Ishikawa (cell line): ENCODE measurements at regions not wholly inside any gene's neighbourhood (a gene's known extent, or its start where the extent isn't known, plus 50 kb on each side); places are given as distances from the start of the nearest gene placed in this dataset.

Experiments
- CREB1 ChIP-seq: IDR thresholded peaks from 2 replicates; pipeline ENCODE4 v1.6.1; 2012; ENCODE audit warnings: low read depth
- EGR1 ChIP-seq: IDR thresholded peaks from 2 replicates; pipeline ENCODE4 v1.6.1; 2012
- NFIC ChIP-seq: IDR thresholded peaks from 2 replicates; pipeline ENCODE4 v1.6.1; 2012
- TAF1 ChIP-seq: IDR thresholded peaks from 2 replicates; pipeline ENCODE4 v1.6.1; 2012; ENCODE audit warnings: low read depth, mild to moderate bottlenecking

DNA sequence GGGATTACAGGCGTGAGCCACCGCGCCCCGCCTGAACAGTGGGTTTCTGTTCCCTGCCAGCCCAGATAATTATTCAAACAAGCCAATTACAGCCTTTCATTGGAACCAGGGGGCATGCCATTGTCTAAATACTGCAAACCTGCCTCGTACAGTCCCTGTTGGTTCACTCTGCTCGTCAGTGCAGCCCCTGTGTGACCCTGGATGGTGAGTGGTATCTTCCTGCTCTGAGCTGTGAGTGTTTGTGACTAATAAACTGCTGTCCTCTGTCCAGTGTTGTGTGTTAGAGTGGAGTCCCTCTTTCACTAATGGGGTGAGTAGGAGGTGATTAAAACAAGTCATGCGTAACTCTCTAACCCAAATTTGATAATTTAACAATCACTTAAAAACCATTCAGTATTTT is 176.5 kb upstream of the FAM3C start:
- TF ChIP-seq EGR1 (no peak), TAF1 (no peak), NFIC (no peak), CREB1 (no peak)
